B cell (primary cell): ENCODE measurements at regions not wholly inside any gene's neighbourhood (a gene's known extent, or its start where the extent isn't known, plus 50 kb on each side); places are given as distances from the start of the nearest gene placed in this dataset.

ENCODE experiments used
- CTCF ChIP-seq: fragments of 200-600 bp; IDR thresholded peaks from one replicate; pipeline ENCODE4 v1.8.0; 2022; ENCODE audit warnings: antibody characterized with exemption, mild to moderate bottlenecking
- EZH2 ChIP-seq: IDR thresholded peaks from 2 replicates; pipeline ENCODE4 v1.6.1; 2012; ENCODE audit warnings: borderline replicate concordance, low read depth, mild to moderate bottlenecking, moderate library complexity, low read length; ENCODE audit not compliant: insufficient read depth, poor library complexity, severe bottlenecking

- no peak for TF ChIP-seq CTCF
- no peak for TF ChIP-seq EZH2
Observed at GRCh38 chr9:109556061-109556460, 58.0 kb upstream of the PTPN3 start.
